ENCODE measurements at regions not wholly inside any gene's neighbourhood (a gene's known extent, or its start where the extent isn't known, plus 50 kb on each side); places are given as distances from the start of the nearest gene placed in this dataset.
A peak's percentile ranks its signal among the peaks of the same experiment; 100 is the strongest.
"Not testable (repeated sequence)": the region's sequence is repeated elsewhere in the genome, so short reads cannot be mapped to it uniquely, and the experiment has no call there.

DNA sequence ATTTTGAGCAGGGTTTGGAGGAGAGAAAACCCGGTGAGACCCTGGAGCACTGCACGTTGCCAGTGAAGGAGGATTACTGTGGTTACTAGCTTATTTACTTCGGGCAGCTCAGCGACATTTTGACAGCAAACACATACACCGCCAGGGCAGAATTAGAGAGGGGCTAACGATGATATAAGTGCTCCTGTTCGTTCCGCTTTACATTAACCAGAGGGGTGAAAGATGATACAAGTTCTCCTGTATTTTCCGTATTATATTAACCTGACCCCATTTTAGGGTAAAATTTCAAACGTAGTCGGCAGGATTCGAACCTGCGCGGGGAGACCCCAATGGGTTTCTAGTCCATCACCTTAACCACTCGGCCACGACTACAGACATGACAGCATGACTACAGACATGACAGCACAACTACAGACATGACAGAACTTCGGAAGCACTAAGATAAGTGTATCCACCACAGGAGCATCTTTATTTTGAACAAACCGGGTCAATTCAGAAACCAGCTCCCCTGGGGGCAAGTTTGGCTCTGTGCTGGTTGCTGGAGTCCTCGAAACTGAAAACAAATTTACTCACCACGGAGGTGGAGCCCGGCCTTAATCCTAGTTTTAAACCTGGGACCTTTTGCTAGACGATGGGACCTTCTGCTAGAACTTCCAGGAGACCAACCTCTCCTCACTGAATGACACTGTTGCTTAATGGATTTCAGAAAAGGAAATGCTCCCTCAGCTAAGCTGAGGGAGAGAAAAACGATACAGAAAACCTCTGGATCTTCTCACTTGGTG is 80.4 kb upstream of the ZNF184 start:
- H3K4me1 ChIP-seq = peaks cover 0 to 5% (median 0%) of the 10 kb centered on the region in 6 donors
- H3K27ac ChIP-seq = no peak overlapping the region
- H3K27me3 ChIP-seq (replicated peaks in 1 of 7) = peaks cover 4 to 100% (median 93%) of the 10 kb centered on the region in 7 donors
- H3K36me3 ChIP-seq = no peaks in the 10 kb centered on the region
- peak overlapping the region in 1 of 8 donors; percentile 8 for H3K4me3 ChIP-seq
- intact Hi-C loops (cut with DNase I; ENCODE audit: low total_unique reads) = no loop called here
- peaks cover 0 to 21% (median 0%) of the 10 kb centered on the region in 8 donors for H3K9me3 ChIP-seq
- WGBS, 5 donors = 8 to 15% (median 10%) methylated on average over 23 of the region's 23 CpGs
- DNase-seq = no peak
- TF ChIP-seq POLR2A (IDR thresholded peaks at IDR 0.05) (no peak), POLR2AphosphoS5 (IDR thresholded peaks at IDR 0.05) (no peak)
- TF ChIP-seq, protein P1, sequence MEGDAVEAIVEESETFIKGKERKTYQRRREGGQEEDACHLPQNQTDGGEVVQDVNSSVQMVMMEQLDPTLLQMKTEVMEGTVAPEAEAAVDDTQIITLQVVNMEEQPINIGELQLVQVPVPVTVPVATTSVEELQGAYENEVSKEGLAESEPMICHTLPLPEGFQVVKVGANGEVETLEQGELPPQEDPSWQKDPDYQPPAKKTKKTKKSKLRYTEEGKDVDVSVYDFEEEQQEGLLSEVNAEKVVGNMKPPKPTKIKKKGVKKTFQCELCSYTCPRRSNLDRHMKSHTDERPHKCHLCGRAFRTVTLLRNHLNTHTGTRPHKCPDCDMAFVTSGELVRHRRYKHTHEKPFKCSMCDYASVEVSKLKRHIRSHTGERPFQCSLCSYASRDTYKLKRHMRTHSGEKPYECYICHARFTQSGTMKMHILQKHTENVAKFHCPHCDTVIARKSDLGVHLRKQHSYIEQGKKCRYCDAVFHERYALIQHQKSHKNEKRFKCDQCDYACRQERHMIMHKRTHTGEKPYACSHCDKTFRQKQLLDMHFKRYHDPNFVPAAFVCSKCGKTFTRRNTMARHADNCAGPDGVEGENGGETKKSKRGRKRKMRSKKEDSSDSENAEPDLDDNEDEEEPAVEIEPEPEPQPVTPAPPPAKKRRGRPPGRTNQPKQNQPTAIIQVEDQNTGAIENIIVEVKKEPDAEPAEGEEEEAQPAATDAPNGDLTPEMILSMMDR (IDR thresholded peaks at IDR 0.05 in 8 of 11, conservative IDR thresholded peaks at IDR 0.05 in 3 of 11) = no peak

DNA sequence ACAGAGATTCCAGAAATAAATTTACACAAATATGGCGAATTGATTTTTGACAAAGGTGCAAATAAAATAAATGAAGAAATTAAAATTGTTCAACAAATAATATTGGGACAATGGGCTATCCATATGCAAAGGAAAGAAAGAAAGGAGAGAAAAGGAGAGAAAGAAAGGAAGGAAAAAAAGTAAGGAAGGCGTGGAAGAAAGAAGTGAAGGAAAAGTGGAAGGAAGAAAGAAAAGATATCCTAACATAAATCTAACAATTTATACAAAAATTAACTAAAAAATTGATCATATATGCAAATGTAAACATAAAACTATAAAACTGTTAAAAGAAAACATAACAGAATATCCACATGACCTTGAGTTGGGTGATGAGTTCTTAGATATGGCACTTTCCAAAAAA is 78.7 kb upstream of the ZNF184 start:
- Histone ChIP-seq H3K9me3 (peaks cover 0 to 25% (median 0%) of the 10 kb centered on the region in 8 donors), H3K36me3 (no peaks in the 10 kb centered on the region), H3K4me1 (peaks cover 0 to 5% (median 0%) of the 10 kb centered on the region in 6 donors), H3K27me3 (replicated peaks in 1 of 7) (peaks cover 4 to 100% (median 93%) of the 10 kb centered on the region in 7 donors), H3K27ac (no peak overlapping the region), H3K4me3 (no peak overlapping the region)
- no peak for DNase-seq
- TF ChIP-seq POLR2A (IDR thresholded peaks at IDR 0.05) = no peak
- TF ChIP-seq POLR2AphosphoS5 (IDR thresholded peaks at IDR 0.05) = no peak
- TF ChIP-seq, protein P1 (IDR thresholded peaks at IDR 0.05 in 8 of 11, conservative IDR thresholded peaks at IDR 0.05 in 3 of 11) = no peak
- intact Hi-C loops (cut with DNase I; ENCODE audit: low total_unique reads) = no loop called here
- WGBS, 5 donors = 75 to 86% (median 84%) methylated on average over 2 of the region's 2 CpGs

DNA sequence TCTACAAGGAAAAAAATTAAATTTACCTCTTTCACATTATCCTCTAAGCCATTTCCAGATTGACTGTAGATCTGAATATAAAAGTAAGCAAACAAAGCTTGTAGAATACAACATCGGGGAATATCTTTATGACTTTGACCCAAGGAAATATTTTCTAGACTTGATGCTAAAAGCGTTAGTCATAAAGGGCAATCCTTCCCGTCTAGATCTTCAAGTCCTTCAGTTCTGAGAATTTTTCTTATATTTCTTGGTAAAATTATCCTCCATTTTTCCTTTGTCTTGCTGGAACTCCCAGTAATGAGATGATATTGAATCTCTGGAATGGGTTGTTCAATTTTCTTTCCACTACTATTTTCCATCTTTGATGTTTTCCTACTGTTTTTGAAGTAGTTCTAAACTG is 77.8 kb upstream of the ZNF184 start:
- no peaks in the 10 kb centered on the region for H3K36me3 ChIP-seq
- TF ChIP-seq POLR2A (IDR thresholded peaks at IDR 0.05) = no peak
- TF ChIP-seq POLR2AphosphoS5 (IDR thresholded peaks at IDR 0.05) = no peak
- TF ChIP-seq, protein P1 (IDR thresholded peaks at IDR 0.05 in 8 of 11, conservative IDR thresholded peaks at IDR 0.05 in 3 of 11) = no peak
- no peak overlapping the region for H3K27ac ChIP-seq
- H3K9me3 ChIP-seq = peaks cover 0 to 25% (median 0%) of the 10 kb centered on the region in 8 donors
- no peak overlapping the region for H3K4me3 ChIP-seq
- H3K4me1 ChIP-seq = peaks cover 0 to 5% (median 0%) of the 10 kb centered on the region in 6 donors
- peaks cover 9 to 100% (median 93%) of the 10 kb centered on the region in 7 donors for H3K27me3 ChIP-seq (replicated peaks in 1 of 7)
- WGBS, 5 donors = 76 to 86% (median 84%) methylated on average over 3 of the region's 3 CpGs
- intact Hi-C loops (cut with DNase I; ENCODE audit: low total_unique reads) = no loop called here
- no peak for DNase-seq

DNA sequence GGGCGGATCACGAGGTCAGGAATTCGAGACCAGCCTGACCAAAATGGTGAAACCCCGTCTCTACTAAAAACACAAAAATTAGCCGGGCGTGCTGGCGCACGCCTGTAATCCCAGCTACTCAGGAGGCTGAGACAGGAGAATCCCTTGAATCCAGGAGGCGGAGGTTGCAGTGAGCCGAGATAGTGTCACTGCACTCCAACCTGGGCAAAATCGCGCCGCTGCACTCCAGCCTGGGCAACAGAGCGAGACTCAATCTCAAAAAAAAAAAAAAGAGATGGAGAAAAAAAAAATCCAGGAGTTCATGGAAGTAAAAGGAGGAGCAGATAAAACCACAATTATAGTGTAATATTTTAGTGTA is 76.3 kb upstream of the ZNF184 start:
- H3K36me3 ChIP-seq; H3K27ac ChIP-seq; intact Hi-C loops (cut with DNase I; ENCODE audit: low total_unique reads); H3K4me3 ChIP-seq; DNase-seq: not testable (repeated sequence)
- H3K9me3 ChIP-seq = peaks cover 0 to 21% (median 0%) of the 10 kb centered on the region in 8 donors
- H3K27me3 ChIP-seq (replicated peaks in 1 of 7) = peaks cover 5 to 100% (median 94%) of the 10 kb centered on the region in 7 donors
- H3K4me1 ChIP-seq = peaks cover 0 to 17% (median 5%) of the 10 kb centered on the region in 6 donors
- 82 to 90% (median 87%) methylated on average over 14 of the region's 14 CpGs for WGBS, 5 donors
